GM18505 (cell line): ENCODE measurements at regions not wholly inside any gene's neighbourhood (a gene's known extent, or its start where the extent isn't known, plus 50 kb on each side); places are given as distances from the start of the nearest gene placed in this dataset.

Experiments
- ATAC-seq: cut with Tn5 transposase; IDR thresholded peaks from one replicate; pipeline ENCODE4 v1.9.1; 2021; ENCODE audit not compliant: unreplicated experiment
- POLR2A ChIP-seq: IDR thresholded peaks from 4 replicates; pipeline ENCODE4 v1.6.1; 2011; ENCODE audit warnings: borderline replicate concordance; ENCODE audit not compliant: insufficient read depth, insufficient read length; ENCODE audit errors: extremely low read depth

GRCh38 chr10:117745301-117745700, 202.8 kb downstream of the EMX2 start:
- TF ChIP-seq POLR2A, result no peak
- no peak for ATAC-seq

- no peak for TF ChIP-seq POLR2A
- no peak for ATAC-seq
These were observed 204.2 kb downstream of the EMX2 start for GRCh38 chr10:117746541-117747448.

- no peak for TF ChIP-seq POLR2A
- ATAC-seq, result no peak
These were observed 205.1 kb downstream of the EMX2 start for GRCh38 chr10:117747636-117748035.

- no peak for ATAC-seq
- TF ChIP-seq POLR2A, result no peak
These were observed 205.5 kb downstream of the EMX2 start for GRCh38 chr10:117748058-117748457.

GRCh38 chr10:117750616-117751015, 208.1 kb downstream of the EMX2 start:
- TF ChIP-seq POLR2A, result no peak
- no peak for ATAC-seq

- no peak for ATAC-seq
- no peak for TF ChIP-seq POLR2A
These were observed 208.7 kb downstream of the EMX2 start for GRCh38 chr10:117751259-117751658.

- no peak for TF ChIP-seq POLR2A
- no peak for ATAC-seq
These were observed 209.6 kb downstream of the EMX2 start for GRCh38 chr10:117752103-117752502.

- no peak for TF ChIP-seq POLR2A
- no peak for ATAC-seq
These were observed 212.5 kb downstream of the EMX2 start for GRCh38 chr10:117754770-117755658.

GRCh38 chr10:117755659-117756014, 213.1 kb downstream of the EMX2 start:
- no peak for ATAC-seq
- TF ChIP-seq POLR2A, result no peak

- TF ChIP-seq POLR2A, result no peak
- no peak for ATAC-seq
These were observed 214.7 kb downstream of the EMX2 start for GRCh38 chr10:117757086-117757720.

- no peak for TF ChIP-seq POLR2A
- no peak for ATAC-seq
These were observed 216.7 kb downstream of the EMX2 start for GRCh38 chr10:117759266-117759665.

GRCh38 chr10:117761695-117762094, 219.1 kb downstream of the EMX2 start:
- TF ChIP-seq POLR2A, result no peak
- ATAC-seq, result no peak

- TF ChIP-seq POLR2A, result no peak
- ATAC-seq, result no peak
These were observed 219.7 kb downstream of the EMX2 start for GRCh38 chr10:117762126-117762818.
